Stimulated activated naive CD8-positive, alpha-beta T cell treated with anti-CD3 and anti-CD28 coated beads, Interleukin-15, amount 100 ng/mL, for 72 hours (primary cell): ENCODE measurements at regions not wholly inside any gene's neighbourhood (a gene's known extent, or its start where the extent isn't known, plus 50 kb on each side); places are given as distances from the start of the nearest gene placed in this dataset.
A peak's percentile ranks its signal among the peaks of the same experiment; 100 is the strongest.

ENCODE experiments used
- ATAC-seq: fragments of 150-1000 bp; cut with Tn5 transposase; 2 replicates; pipeline ENCODE4 v1.10.0; 2021; ENCODE audit warnings: mild to moderate bottlenecking, moderate library complexity
- DNase-seq, 2 donors: peaks; one replicate each; pipeline ENCODE4 v3.0.0; 2021 to 2022
- H3K27ac Mint-ChIP-seq, 2 donors: one replicate each; pipeline ENCODE4 v1.8.0; 2022; ENCODE audit warnings: mild to moderate bottlenecking in 2 of 2, mixed read lengths in 2 of 2, moderate library complexity in 2 of 2
- H3K27me3 Mint-ChIP-seq: one replicate; pipeline ENCODE4 v1.8.0; 2022; ENCODE audit warnings: mixed read lengths
- H3K4me1 Mint-ChIP-seq: one replicate; pipeline ENCODE4 v1.8.0; 2022; ENCODE audit warnings: mild to moderate bottlenecking, mixed read lengths
- H3K4me3 Mint-ChIP-seq, 2 donors: one replicate each; pipeline ENCODE4 v1.8.0; 2022; ENCODE audit warnings: mild to moderate bottlenecking in 2 of 2, mixed read lengths in 2 of 2, moderate library complexity in 1 of 2
- H3K9me3 Mint-ChIP-seq, 2 donors: one replicate each; pipeline ENCODE4 v1.8.0; 2022; ENCODE audit warnings: mixed read lengths in 2 of 2

GRCh38 chr11:129610125-129610524 lies 205.5 kb upstream of the TMEM45B start:
- no peaks in the 10 kb centered on the region for H3K4me1 Mint-ChIP-seq
- H3K4me3 Mint-ChIP-seq, result no peak overlapping the region
- DNase-seq, result no peak
- H3K27ac Mint-ChIP-seq, result no peak overlapping the region
- no peak for ATAC-seq
- peaks cover 10% of the 10 kb centered on the region for H3K27me3 Mint-ChIP-seq
- no peaks in the 10 kb centered on the region for H3K9me3 Mint-ChIP-seq

- DNase-seq (no peak), ATAC-seq (no peak)
- Mint-ChIP-seq H3K4me3 (no peak overlapping the region), H3K9me3 (no peaks in the 10 kb centered on the region), H3K27ac (no peak overlapping the region), H3K27me3 (peaks cover 10% of the 10 kb centered on the region), H3K4me1 (no peaks in the 10 kb centered on the region)
Measured at GRCh38 chr11:129610545-129610944, 205.1 kb upstream of the TMEM45B start.

DNA sequence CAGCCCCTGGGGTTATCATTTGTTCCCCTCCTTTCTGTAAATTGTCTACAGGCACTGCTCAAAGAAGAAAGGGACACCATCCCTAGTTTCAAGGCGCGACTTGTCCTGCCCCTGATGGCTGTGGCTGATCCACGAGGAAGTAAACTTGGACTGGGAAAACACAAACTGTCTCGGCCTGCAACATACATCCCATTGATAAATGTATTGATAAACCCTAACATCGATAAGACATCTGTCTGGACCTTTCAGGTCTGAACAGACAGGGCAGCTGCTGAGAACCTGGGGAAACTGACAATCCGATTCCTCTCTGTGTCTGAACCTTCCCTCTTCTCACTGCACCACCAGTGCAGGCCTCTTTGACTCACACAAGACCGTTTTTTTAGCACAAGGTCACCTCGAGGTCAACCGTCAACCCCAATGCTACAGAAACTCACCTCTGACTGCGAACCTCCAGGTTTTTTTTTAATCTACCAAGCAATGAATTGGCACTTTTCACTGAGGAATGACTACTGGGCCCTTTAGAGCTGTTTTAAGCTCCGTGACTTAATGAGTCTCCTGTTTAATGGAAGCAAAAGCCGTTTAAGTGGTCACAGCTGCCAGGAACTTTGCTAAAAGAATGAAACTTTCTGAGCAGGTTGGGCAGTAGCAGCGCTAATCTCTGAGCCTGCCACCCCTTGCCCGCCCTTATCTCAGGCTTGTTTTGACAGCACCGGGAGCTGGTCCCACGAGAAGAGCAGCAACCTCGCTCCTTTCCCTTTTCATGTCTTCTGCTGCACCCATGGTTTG lies 203.8 kb upstream of the TMEM45B start:
- no peak for DNase-seq
- H3K9me3 Mint-ChIP-seq, result no peaks in the 10 kb centered on the region

GRCh38 chr11:129612447-129612961 lies 203.1 kb upstream of the TMEM45B start:
- no peaks in the 10 kb centered on the region for H3K4me1 Mint-ChIP-seq
- H3K27me3 Mint-ChIP-seq, result peaks cover 16% of the 10 kb centered on the region
- ATAC-seq, result no peak
- no peaks in the 10 kb centered on the region for H3K9me3 Mint-ChIP-seq
- peak overlapping the region in 1 of 2 donors; percentile 26 for H3K27ac Mint-ChIP-seq
- DNase-seq, result no peak
- no peak overlapping the region for H3K4me3 Mint-ChIP-seq

More for the DNA sequence above, 203.8 kb upstream of the TMEM45B start:
- no peak for ATAC-seq
- Mint-ChIP-seq H3K4me1 (no peaks in the 10 kb centered on the region), H3K27ac (no peak overlapping the region), H3K27me3 (peaks cover 10% of the 10 kb centered on the region), H3K4me3 (no peak overlapping the region)

GRCh38 chr11:129613071-129613470 lies 202.6 kb upstream of the TMEM45B start:
- H3K4me1 Mint-ChIP-seq, result no peaks in the 10 kb centered on the region
- H3K27me3 Mint-ChIP-seq, result peaks cover 21% of the 10 kb centered on the region
- ATAC-seq (no peak), DNase-seq (no peak)
- H3K27ac Mint-ChIP-seq, result no peak overlapping the region
- H3K4me3 Mint-ChIP-seq, result no peak overlapping the region
- H3K9me3 Mint-ChIP-seq, result no peaks in the 10 kb centered on the region

- Mint-ChIP-seq H3K27me3 (peaks cover 31% of the 10 kb centered on the region), H3K9me3 (no peaks in the 10 kb centered on the region), H3K27ac (no peak overlapping the region), H3K4me1 (no peaks in the 10 kb centered on the region), H3K4me3 (no peak overlapping the region)
- DNase-seq (no peak), ATAC-seq (no peak)
Measured at GRCh38 chr11:129614256-129614944, 201.2 kb upstream of the TMEM45B start.

DNA sequence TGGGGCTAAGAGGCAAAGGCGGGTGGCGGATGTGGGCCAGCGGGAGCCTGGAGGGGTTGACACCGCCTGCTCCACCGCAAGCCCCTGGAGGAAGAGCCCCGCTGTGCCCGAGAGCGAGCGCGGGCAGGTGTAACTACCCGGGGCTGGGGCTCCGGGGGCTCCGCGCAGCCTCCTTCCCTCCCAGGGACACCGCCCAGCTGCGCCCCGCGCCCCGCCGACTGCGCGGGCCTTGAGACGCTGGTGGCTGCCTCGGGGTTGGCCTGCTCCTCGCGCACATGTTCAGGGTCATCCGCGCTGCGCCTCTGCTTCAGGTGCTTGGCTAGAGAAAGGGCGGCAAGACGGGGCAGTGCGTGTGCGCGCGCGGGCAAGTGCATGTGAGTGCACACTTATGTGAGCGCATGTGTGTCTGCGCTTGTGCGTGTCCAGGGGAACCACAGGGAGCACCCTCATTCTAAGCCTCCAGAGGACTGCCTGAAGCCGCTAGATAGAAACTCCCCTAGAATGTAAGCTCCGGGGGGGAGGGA lies 197.5 kb upstream of the TMEM45B start:
- H3K27me3 Mint-ChIP-seq, result peaks cover 27% of the 10 kb centered on the region
- no peaks in the 10 kb centered on the region for H3K4me1 Mint-ChIP-seq
- H3K9me3 Mint-ChIP-seq, result peaks cover 0 to 5% of the 10 kb centered on the region in 2 donors
- DNase-seq (no peak), ATAC-seq (no peak)
- H3K27ac Mint-ChIP-seq, result no peak overlapping the region
- no peak overlapping the region for H3K4me3 Mint-ChIP-seq

DNA sequence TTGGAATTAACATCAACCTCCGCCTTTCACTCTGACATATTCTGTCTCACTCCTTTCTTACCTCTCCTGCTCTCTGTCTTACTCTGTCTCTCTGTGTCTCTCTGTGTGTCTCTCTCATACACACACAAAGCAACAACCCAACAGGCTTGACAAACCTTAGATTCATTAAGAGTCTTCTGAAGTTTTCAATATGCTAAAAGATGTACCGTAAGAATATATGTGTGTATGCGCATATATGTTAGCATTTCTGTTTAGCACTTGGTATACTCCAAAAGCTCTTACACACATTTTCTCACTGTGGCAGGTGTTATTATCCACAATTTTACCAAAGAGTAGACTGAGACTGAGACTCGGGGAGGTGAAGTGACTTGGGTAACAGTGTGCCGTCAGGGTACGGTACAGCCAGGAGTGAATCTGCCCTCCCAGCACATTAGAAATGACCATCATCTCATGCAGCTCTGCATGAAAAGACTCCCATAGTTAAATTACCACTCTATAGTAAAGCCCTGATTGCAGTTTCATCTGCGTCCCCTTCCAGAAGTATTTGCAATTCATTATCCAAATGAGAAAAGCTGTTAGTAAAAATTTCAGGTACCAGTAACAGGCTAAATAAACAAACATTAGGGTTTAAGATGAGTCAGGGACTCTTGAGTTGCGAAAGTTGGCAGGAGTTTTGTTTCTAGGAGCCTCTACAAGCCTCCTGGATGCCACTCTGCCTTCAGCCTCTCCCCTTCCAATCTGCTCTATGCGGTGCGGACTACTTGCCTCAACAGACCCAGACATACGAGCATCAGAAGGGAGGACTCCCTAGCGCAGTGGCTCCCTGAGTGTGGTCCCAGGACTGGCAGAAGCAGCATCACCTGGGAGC lies 195.2 kb upstream of the TMEM45B start:
- H3K27ac Mint-ChIP-seq, result no peak overlapping the region
- H3K4me1 Mint-ChIP-seq, result no peaks in the 10 kb centered on the region
- H3K9me3 Mint-ChIP-seq, result peaks cover 0 to 11% of the 10 kb centered on the region in 2 donors
- peaks cover 33% of the 10 kb centered on the region for H3K27me3 Mint-ChIP-seq
- ATAC-seq (no peak), DNase-seq (no peak)
- no peak overlapping the region for H3K4me3 Mint-ChIP-seq

DNA sequence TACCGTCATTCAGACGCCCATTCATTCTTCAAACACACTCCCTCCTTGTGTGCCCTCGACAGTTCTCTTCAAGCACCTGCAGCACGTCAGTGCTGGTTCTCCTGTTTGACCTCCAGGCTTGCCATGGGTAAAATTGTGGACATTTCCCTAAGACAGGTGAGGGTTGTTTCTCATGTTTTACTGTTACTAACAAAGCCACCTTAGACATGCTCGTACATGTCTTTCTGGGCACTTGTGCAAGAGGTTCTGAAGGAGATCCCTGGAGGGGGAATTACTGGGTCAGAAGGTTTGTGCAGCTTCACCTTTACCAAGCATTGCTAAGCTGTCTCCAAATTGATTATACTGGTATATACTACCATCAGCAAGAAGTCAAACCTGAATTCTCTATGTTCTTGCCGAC lies 189.7 kb upstream of the TMEM45B start:
- Mint-ChIP-seq H3K4me1 (no peaks in the 10 kb centered on the region), H3K9me3 (peaks cover 0 to 15% of the 10 kb centered on the region in 2 donors), H3K27ac (no peak overlapping the region), H3K27me3 (peaks cover 22% of the 10 kb centered on the region), H3K4me3 (no peak overlapping the region)
- no peak for DNase-seq
- no peak for ATAC-seq

- no peaks in the 10 kb centered on the region for H3K4me1 Mint-ChIP-seq
- H3K4me3 Mint-ChIP-seq, result no peak overlapping the region
- H3K9me3 Mint-ChIP-seq, result peaks cover 0 to 12% of the 10 kb centered on the region in 2 donors
- DNase-seq, result no peak
- peaks cover 9% of the 10 kb centered on the region for H3K27me3 Mint-ChIP-seq
- no peak for ATAC-seq
- no peak overlapping the region for H3K27ac Mint-ChIP-seq
Measured at GRCh38 chr11:129631201-129631600, 184.4 kb upstream of the TMEM45B start.

DNA sequence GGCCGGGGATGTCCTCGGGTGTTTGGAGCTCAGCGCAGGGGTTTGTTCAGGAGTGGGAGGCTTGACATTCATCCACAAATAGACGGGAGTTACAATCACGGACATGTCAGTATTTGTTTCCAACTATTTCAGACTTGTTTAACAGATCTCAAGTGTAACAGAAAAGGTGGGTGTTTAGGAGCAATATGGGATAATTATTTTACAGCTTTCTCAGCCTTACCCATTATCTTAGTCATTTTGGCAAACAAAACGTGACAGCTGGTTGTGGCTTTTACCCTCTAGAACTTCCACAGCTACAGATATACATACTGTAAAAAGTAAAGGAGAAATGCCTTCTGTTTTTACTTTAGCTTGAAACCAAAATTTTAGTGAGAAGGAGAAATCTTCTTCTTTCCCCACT lies 178.7 kb upstream of the TMEM45B start:
- peak overlapping the region in 1 of 2 donors; percentile 69 for H3K27ac Mint-ChIP-seq

GRCh38 chr11:129637473-129637872 lies 178.2 kb upstream of the TMEM45B start:
- Mint-ChIP-seq H3K4me1 (peaks cover 51% of the 10 kb centered on the region), H3K4me3 (peak overlapping the region in 1 of 2 donors; percentile 31), H3K9me3 (peaks cover 0 to 21% of the 10 kb centered on the region in 2 donors), H3K27me3 (no peaks in the 10 kb centered on the region), H3K27ac (peak overlapping the region in 1 of 2 donors; percentile 20)
- ATAC-seq (peak; percentile 59), DNase-seq (peak in 1 of 2 donors; percentile 32)

More for the DNA sequence above, 178.7 kb upstream of the TMEM45B start:
- peaks cover 0 to 21% of the 10 kb centered on the region in 2 donors for H3K9me3 Mint-ChIP-seq
- ATAC-seq (no peak), DNase-seq (no peak)
- peaks cover 47% of the 10 kb centered on the region for H3K4me1 Mint-ChIP-seq
- H3K27me3 Mint-ChIP-seq, result no peaks in the 10 kb centered on the region
- peak overlapping the region in 1 of 2 donors; percentile 31 for H3K4me3 Mint-ChIP-seq

GRCh38 chr11:129637983-129638776 lies 177.5 kb upstream of the TMEM45B start:
- DNase-seq (no peak), ATAC-seq (no peak)
- Mint-ChIP-seq H3K27ac (peak overlapping the region in 1 of 2 donors; percentile 8), H3K4me3 (peak overlapping the region in 1 of 2 donors; percentile 24), H3K27me3 (no peaks in the 10 kb centered on the region), H3K4me1 (peaks cover 58% of the 10 kb centered on the region), H3K9me3 (peaks cover 0 to 17% of the 10 kb centered on the region in 2 donors)

DNA sequence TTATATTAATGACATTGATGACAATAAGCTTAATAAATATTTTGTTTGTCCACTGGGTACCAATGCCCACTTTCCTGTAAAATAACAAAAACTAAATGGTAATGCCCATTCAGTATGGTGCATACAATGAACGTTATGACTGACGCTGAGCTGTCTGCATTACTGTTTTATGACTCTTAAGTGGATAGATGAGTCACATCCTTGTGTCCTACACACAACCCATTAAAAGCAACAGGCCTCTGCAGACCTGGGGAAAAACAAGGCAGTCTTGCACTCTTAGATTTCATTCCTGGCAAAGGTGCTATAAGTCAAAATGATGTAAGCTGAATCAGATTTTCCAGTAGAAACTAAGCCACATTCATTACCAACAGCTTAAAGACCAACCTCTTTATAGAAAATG lies 176.3 kb upstream of the TMEM45B start:
- peaks cover 3% of the 10 kb centered on the region for H3K27me3 Mint-ChIP-seq

More for the DNA sequence above, 176.3 kb upstream of the TMEM45B start:
- Mint-ChIP-seq H3K27ac (peak overlapping the region; percentile 73 to 81), H3K4me1 (peaks cover 64% of the 10 kb centered on the region), H3K4me3 (peak overlapping the region in 1 of 2 donors; percentile 44), H3K9me3 (peaks cover 0 to 13% of the 10 kb centered on the region in 2 donors)
- ATAC-seq (peak; percentile 85), DNase-seq (peak; percentile 29 to 74)
